Islet precursor cell (in vitro differentiated cells): ENCODE measurements at regions not wholly inside any gene's neighbourhood (a gene's known extent, or its start where the extent isn't known, plus 50 kb on each side); places are given as distances from the start of the nearest gene placed in this dataset.

Experiments used
- DNase-seq: peaks from one replicate; pipeline ENCODE4 v3.0.0-alpha.2; 2018

DNA sequence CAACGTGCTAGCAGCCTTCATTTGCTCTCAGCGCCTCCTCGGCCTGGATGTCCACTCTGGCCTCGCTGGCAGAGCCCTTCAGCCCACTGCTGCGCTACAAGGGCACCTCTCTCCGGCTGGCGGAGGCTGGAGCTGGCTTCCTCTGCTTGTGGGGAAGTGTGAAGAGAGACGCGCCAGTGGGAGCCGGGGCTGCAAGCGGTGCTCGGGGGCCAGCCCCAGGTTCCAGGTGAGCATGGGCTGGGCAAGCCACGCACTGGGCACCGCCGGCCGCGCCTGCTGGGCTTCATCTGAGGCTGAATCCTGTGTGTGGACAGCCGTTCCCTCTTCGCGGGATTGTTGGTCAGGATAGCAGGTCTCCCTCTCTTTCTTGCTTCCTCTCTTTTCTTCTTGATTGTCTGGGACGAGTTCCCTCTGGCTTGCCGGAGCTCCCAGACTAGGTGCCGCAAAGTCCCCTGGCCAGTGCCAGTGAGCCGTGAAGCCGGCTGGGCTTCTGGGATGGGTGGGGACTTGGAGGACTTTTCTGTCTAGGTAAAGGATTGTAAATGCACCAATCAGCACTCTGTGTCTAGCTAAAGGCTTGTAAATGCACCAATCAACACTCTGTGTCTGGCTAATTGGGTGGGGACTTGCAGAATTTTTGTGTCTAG, 165.0 kb downstream of the HEPH start:
- DNase-seq: peak; percentile 37

DNA sequence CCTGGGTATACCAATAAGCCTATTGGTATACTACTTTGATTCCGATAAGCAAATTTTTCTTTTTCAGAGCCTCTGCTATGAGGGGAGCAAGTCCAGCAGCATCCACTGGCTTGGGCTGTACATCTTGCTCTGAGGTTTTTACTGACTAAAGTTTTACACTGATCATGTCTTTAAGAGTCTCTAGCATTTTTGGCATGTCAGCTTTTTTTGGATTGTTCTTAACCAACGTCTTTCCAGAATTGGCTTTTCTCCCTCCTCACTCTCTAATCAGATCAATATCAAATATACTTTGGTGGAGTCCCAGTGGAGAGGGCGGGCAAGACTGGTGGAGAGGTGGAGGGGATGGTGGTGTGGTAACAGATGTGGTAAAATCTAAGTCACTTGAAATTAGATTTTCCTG, 196.8 kb downstream of the HEPH start:
- DNase-seq: no peak

DNA sequence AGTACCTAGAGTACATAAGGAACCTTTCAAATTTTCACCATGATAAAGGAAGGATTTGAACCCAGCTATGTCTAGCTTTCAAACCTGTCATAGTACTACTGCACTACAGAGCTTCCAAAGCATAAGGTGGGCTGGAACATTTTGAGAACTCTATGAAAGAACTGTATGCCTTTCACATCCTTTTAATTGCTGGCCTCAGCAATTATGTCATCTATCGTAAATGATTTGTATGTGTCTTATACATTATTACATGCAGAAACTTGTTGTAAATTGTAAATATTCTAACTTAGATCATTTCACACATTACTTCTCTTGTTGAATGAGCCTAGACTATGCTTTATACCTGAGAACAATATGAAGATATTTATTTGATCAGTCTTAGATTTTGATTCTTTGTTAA, 220.7 kb downstream of the HEPH start:
- DNase-seq: no peak

DNA sequence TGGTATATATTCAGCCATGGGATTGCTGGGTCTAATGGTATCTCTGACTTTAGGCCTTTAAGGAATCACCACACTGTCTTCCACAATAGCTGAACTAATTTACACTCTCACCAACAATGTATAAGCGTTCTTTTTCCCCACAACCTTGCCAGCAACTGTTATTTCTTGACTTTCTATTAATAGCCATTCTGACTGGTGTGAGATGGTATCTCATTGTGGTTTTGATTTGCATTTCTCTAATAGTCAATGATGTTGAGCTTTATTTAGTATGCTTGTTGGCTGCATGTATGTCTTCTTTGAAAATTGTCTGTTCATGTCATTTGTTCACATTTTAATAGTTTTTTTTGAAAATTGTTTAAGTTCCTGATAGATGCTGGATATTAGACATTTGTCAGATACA, 235.2 kb downstream of the HEPH start:
- no peak for DNase-seq

DNA sequence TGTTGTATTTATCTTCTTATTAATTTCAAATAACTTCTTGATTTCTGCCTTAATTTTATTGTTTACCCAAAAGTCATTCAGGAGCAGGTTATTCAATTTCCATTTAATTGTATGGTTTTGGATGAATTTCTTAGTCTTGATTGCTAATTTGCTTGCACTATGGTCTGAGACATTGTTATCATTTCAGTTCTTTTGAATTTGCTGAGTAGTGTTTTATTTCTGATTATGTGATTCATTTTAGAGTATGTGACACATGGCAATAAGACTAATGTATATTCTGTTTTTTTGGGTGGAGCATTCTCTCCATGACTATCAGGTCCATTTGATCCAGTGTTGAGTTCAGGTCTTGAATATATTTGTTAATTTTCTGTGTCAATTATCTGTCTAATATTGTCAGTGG, 236.7 kb downstream of the EDA2R start:
- DNase-seq: no peak

DNA sequence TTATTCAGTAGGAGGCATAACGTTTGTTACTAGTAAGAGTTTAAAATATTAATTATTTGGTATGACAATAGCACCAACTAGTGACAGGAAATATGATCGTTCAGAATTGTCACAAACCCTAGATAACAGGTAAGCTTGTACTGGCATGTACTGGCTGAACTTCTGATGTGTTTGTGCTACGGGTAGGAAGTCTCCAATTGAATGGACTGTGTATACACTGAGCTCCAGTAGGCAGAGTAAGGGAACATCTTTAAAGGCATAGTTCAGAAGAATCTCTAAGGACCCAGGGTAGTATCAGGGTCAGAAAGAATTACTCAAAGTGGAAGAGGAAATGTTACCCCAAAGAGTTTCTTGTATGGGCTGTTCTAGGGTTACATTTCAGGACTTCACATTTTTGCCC, 230.4 kb downstream of the EDA2R start:
- no peak for DNase-seq

- no peak for DNase-seq
Measured at GRCh38 chrX:66410806-66411205, 228.1 kb downstream of the EDA2R start.
